ENCODE measurements at regions not wholly inside any gene's neighbourhood (a gene's known extent, or its start where the extent isn't known, plus 50 kb on each side); places are given as distances from the start of the nearest gene placed in this dataset.

GRCh38 chr2:128435576-128436478 lies 117.2 kb upstream of the HS6ST1 start:
- intact Hi-C loops (cut with micrococcal nuclease), result no loop called here
- H3K27ac ChIP-seq (ENCODE audit: insufficient read depth, low read depth, low read length), result no peak overlapping the region
- no peak for FAIRE-seq
- no peaks in the 10 kb centered on the region for H3K79me2 ChIP-seq (ENCODE audit: control insufficient read depth, insufficient read depth, low read length)
- H3K9me1 ChIP-seq (replicated peaks; ENCODE audit: control insufficient read depth, extremely low read depth, insufficient read depth, low read length), result no peaks in the 10 kb centered on the region
- TF ChIP-seq EZH2 (IDR thresholded peaks at IDR 0.05; ENCODE audit: borderline replicate concordance, low read depth, low read length, severe bottlenecking), result no peak
- TF ChIP-seq MYC (IDR thresholded peaks at IDR 0.05; ENCODE audit: low read depth, low read length), result no peak
- TF ChIP-seq, protein P1, sequence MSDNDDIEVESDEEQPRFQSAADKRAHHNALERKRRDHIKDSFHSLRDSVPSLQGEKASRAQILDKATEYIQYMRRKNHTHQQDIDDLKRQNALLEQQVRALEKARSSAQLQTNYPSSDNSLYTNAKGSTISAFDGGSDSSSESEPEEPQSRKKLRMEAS (IDR thresholded peaks at IDR 0.05; ENCODE audit: insufficient read depth, insufficient read length), result no peak
- no peak for TF ChIP-seq JUN (IDR thresholded peaks at IDR 0.05; ENCODE audit: borderline replicate concordance, insufficient read depth, insufficient read length, low read depth)
- no peak for TF ChIP-seq CTCF (IDR thresholded peaks at IDR 0.05; ENCODE audit: extremely low read depth in 1 of 2, insufficient read depth in 1 of 2, low read depth in 1 of 2, low read length in 2 of 2)
- TF ChIP-seq POLR2A (IDR thresholded peaks at IDR 0.05; ENCODE audit: low read depth, low read length), result no peak
- TF ChIP-seq FOS (IDR thresholded peaks at IDR 0.05; ENCODE audit: borderline replicate concordance, insufficient read depth, low read length), result no peak
- TF ChIP-seq POLR2AphosphoS5 (IDR thresholded peaks at IDR 0.05; ENCODE audit: insufficient read depth, low read depth, low read length), result no peak
- no peak for TF ChIP-seq GATA2 (IDR thresholded peaks at IDR 0.05; ENCODE audit: insufficient read depth, insufficient read length, low read depth, low read length)
- H2AFZ ChIP-seq (ENCODE audit: low read depth, low read length), result no peak overlapping the region
- no peak overlapping the region for H3K9ac ChIP-seq (replicated peaks; ENCODE audit: extremely low read depth, insufficient read depth, low read length)
- no peaks in the 10 kb centered on the region for H3K9me3 ChIP-seq (replicated peaks; ENCODE audit: control insufficient read depth, insufficient read depth, low read length)
- dilution Hi-C loops (cut with MboI; ENCODE audit: extremely low pct_ligation_motif_present, low sequenced_read_pairs), result no loop called here
- no TSS peak for BruUV-seq (replicated peaks)
- no peaks in the 10 kb centered on the region for H3K4me1 ChIP-seq (ENCODE audit: control insufficient read depth, extremely low read depth, insufficient read depth, low read length)
- H3K4me2 ChIP-seq (ENCODE audit: insufficient read depth, low read length), result no peak overlapping the region
- H3K4me3 ChIP-seq (replicated peaks in 1 of 3; ENCODE audit: insufficient read depth in 1 of 3, low read depth in 1 of 3, low read length in 3 of 3), result no peak overlapping the region
- CTCF ChIA-PET, result no interaction called here
- no peaks in the 10 kb centered on the region for H4K20me1 ChIP-seq (replicated peaks; ENCODE audit: control insufficient read depth, extremely low read depth, insufficient read depth, low read length)
- POLR2A ChIA-PET, result no interaction called here
- peaks cover 0 to 13% of the 10 kb centered on the region in 2 experiments for H3K27me3 ChIP-seq (ENCODE audit: control insufficient read depth in 2 of 2, insufficient read depth in 2 of 2, low read length in 2 of 2)
- no peak for DNase-seq (ENCODE audit: low read depth, low spot score)
- no peaks in the 10 kb centered on the region for H3K36me3 ChIP-seq (ENCODE audit: control insufficient read depth in 2 of 2, extremely low read depth in 1 of 2, insufficient read depth in 2 of 2, low read length in 2 of 2)
